ENCODE measurements at regions not wholly inside any gene's neighbourhood (a gene's known extent, or its start where the extent isn't known, plus 50 kb on each side); places are given as distances from the start of the nearest gene placed in this dataset.

- no peak for TF ChIP-seq CTCF (IDR thresholded peaks at IDR 0.05)
- TF ChIP-seq POLR2A (IDR thresholded peaks at IDR 0.05) = no peak
- no peak for TF ChIP-seq POLR2AphosphoS5 (IDR thresholded peaks at IDR 0.05)
These were observed 634.4 kb downstream of the DTWD2 start for GRCh38 chr5:118353970-118354369.
